HG03060 (cell line): ENCODE measurements at regions not wholly inside any gene's neighbourhood (a gene's known extent, or its start where the extent isn't known, plus 50 kb on each side); places are given as distances from the start of the nearest gene placed in this dataset.
"Not testable (repeated sequence)": the region's sequence is repeated elsewhere in the genome, so short reads cannot be mapped to it uniquely, and the experiment has no call there.

Source experiments
- ATAC-seq: cut with Tn5 transposase; IDR thresholded peaks from one replicate; pipeline ENCODE4 v1.9.1; 2021; ENCODE audit warnings: low read depth, moderate number of reproducible peaks; ENCODE audit not compliant: unreplicated experiment

DNA sequence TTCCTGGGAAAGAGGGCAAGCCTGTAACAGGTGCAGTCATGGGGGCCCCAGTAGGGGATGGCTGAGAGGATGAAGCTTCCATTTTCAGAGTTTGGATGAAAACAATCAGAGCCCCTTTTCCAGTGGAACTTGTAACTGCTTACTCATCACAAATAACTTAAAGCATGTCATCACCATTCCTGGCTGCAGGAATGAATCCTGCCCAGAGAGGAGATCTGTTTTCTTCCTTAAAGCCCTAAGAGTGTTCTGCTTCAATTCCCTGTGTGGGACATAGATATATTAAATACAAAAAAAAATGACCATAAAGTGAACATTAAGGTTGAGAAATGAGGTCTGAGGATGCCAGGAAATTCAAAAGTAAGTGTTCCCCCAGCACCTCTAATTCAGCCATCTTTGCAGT lies 183.4 kb upstream of the MEIS1 start:
- no peak for ATAC-seq

DNA sequence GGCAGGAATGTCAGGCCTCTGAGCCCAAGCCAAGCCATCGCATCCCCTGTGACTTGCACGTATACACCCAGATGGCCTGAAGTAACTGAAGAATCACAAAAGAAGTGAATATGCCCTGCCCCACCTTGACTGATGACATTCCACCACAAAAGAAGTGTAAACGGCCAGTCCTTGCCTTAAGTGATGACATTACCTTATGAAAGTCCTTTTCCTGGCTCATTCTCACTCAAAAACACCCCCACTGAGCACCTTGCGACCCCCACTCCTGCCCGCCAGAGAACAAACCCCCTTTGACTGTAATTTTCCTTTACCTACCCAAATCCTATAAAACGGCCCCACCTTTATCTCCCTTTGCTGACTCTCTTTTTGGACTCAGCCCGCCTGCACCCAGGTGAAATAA lies 185.8 kb upstream of the MEIS1 start:
- not testable (repeated sequence) for ATAC-seq

DNA sequence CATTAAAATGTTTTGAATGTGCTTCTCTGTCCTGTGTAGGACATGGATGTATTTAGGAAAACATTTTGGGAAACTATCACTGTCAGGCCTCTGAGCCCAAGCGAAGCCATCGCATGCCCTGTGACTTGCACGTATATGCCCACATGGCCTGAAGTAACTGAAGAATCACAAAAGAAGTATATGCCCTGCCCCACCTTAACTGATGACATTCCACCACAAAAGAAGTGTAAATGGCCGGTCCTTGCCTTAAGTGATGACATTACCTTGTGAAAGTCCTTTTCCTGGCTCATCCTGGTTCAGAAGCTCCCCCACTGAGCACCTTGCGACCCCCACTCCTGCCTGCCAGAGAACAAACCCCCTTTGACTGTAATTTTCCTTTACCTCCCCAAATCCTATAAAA lies 191.1 kb upstream of the MEIS1 start:
- not testable (repeated sequence) for ATAC-seq

DNA sequence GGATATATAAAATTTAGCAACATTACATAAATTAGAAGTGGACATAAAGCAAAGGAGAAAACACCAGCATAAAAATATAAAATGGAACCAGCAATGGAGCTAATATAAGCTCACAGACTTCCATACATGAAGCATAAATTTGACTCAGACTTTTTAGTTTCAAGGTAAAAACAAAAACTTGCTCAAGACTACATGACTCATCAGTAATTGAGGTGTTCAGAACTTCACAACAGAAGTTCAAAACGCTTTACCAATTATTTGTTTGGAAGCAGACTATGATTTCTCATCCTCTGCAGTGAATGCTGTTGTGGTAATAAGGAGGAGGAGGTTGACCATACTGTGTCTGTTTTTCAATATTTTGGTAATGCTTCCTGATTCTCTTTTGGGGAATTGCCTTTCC lies 192.0 kb upstream of the MEIS1 start:
- not testable (repeated sequence) for ATAC-seq

DNA sequence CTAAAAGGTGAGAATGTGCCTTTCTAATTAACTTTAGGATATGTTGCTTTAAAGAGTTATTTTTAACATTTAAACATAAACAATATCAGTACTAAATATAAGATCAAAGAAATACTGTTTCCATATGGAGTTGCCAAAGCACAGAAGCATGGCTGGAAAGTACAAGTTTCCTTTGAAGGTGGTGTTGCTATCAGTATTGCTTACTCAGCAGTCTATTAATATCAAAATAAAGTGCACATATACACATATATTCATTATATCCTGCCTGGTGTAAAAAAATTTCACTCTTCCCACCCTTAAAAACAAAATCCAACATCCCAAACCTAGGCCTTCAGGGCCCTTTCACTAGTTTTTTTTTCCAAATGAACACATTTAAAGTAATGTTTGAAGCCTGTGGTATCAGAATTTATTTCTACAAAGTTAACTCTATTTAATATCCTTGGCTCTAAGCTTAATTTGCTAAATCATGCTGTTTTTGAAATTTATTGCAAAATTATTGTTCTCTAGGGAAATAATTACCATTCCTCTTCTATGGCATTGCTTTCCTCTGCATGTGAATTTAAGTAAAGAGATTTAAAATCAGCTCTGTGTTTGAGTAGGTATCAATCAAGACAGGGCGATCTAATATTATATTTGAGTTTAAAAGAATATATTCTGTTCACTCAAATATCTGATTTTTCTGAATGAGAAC lies 192.7 kb upstream of the MEIS1 start:
- ATAC-seq = no peak

DNA sequence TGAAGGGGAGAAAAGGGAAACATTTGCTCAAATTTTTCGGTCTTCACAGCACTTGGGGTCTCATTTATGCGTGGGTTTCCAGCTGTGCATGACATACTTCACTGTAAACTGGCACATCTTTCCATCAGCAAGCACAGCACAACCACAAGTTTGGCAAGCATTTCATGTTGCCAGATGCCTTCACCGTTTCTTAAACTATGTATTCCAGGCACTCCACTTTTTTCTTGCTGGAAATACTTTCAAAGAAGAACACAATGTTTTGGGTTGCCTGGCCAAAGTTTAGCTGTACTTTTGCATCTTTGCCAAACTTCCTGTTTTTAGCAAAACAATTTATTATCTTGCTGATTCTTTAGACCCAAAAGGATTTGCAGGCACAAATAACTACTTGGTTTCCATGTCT lies 194.6 kb upstream of the MEIS1 start:
- no peak for ATAC-seq

DNA sequence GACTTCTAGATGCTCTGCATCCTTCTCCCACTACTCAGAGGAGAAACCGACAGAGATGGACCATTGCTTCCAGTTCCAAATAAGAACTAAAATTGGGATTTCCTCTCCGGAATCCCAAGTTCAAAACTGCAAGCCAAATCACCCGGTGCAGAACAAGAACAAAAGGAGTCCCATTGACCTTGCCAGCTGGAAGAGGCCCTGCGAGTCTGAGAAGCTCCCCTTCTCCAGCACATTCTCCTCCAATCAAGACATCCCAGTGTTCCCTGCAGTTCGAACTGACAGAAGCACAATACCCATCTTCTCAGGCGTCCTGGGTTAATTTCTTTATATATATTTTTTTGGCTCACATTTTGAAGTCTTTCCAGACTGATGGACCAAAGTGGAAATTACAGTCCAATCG lies 195.3 kb upstream of the MEIS1 start:
- no peak for ATAC-seq

DNA sequence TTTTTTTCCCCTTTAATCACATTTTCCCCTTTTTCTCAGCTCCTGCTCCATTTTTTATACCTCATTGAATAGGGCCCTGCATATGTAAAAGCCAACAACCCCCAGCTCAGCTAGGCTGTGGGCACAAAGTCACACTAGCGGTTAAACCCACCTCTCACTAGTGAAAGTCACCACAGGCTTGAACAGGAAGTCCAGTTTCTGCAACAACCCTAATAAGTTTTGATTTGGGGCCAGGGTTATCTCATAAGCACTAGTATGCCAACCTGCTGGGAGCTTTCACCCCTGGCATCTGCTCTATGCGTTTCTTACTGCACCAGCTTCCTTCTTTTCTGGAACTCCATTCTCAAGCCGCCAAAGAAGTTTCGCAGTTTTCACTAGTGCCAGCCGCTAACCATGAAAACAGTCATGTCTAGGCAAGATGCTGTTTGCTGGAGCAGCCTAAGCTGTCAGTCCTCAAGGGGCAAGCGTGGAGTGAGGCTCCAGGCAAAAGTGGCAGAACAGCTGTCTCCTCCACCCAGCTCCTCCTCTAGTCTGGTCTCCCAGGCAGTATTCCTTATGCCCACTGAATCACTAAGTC lies 197.0 kb upstream of the MEIS1 start:
- ATAC-seq = no peak

DNA sequence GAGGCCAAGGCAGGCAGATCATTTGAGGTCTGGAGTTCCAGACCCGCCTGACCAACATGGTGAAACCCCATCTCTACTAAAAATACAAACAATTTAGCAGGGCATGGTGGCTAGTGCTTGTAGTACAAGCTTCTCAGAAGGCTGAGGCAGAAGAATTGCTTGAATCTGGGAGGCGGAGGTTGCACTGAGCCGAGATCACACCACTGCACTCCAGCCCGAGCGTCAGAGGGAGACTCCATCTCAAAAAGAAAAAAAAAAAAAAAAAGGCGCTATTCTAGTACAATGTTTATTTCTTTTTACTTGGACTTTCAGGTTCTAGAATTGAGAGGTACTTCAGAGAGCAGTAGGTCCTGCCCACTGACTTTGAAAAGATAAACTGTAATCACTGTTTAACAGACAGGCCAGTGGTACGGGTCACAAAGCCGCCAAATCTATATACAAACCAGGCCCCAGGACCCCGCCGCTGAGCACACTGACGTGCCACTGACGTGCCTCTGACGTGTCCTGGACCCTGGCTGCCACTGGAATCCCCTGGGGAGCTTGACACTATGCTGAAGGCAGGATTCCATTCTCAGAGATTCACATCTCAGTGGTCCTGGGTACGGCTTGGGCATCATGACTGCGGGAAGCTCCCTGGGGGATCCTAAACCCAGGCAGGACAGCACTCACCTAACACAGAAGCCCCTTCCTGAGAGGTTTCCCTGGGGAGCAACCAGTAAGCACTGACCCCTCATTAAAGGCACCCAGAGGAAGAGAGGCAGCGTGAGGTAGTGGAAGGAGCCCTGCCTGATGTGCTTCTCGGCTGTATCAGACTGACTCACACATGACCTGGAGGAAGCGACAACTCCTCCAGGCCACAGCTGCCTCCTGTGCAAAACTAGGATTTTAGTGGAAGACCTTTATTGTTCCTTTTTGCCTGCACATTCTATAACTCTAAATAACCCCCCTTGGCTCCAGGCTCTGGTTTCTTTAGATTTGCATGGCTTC lies 197.8 kb upstream of the MEIS1 start:
- no peak for ATAC-seq

DNA sequence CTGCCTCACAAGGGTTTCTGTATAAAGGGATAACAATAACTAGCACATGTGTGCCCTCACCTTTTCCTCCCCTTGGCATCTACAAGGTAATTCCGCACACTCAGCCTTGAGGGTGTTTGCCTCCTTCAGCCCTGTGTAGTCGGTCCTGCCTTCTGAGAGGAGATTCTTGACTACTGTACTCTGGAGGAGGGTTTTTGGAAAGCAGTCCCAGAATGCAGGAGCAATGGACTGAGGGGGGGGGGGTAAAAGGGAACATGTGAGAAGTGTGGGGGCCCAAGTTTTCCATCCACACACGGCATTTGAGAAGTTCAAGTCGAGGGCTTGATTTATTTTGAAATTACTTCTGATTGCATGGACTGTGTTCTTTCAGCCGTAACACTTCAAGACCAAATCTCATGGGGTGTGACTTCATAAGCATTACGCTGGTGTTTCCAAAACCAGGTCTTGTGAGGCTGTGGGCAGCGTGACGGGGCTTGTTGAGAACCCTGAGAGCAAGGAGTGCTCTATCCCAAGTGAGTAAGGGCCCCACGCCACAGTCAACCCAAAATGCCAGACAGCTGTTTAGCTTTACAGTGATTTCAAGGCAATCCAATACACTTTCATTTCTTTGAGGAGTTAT lies 198.7 kb upstream of the MEIS1 start:
- no peak for ATAC-seq

DNA sequence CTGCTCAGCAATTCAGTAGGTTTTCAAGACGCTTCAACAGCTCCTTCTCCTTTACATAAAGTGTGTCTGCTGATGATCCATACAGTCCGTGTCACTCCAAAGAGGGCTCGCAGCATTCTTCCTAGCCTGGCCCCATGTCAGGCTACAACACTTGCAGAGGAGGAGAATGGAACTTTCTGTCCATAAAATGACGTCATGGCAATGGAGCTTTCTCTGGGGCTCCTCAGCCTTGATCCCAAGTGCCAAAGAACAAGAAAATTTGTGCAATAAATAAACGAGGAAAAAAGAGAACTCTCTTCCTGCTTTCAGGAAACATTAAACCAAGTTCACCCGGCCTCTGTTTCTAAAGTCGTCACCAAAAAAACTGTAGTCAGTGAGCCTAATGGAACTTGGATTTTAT lies 199.5 kb upstream of the MEIS1 start:
- ATAC-seq = no peak

DNA sequence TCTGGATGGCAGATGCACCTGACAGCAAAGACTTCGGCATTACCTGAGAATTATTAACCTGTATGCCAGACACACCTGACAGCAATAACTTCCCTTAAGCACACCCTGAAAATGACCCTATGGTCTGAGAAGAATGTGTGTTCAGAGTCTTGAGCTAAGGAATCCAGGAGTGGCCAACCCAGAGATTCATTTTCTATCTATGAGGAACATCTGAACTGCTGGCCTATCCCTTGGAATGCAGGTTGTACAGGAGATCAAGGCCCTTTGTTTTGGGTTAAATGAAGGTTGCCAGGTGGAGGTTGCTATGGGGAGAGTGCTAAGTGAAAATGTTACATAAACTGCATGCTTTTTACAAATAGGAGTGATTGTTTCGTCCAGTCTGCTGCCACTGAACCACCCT lies 200.9 kb upstream of the MEIS1 start:
- no peak for ATAC-seq

DNA sequence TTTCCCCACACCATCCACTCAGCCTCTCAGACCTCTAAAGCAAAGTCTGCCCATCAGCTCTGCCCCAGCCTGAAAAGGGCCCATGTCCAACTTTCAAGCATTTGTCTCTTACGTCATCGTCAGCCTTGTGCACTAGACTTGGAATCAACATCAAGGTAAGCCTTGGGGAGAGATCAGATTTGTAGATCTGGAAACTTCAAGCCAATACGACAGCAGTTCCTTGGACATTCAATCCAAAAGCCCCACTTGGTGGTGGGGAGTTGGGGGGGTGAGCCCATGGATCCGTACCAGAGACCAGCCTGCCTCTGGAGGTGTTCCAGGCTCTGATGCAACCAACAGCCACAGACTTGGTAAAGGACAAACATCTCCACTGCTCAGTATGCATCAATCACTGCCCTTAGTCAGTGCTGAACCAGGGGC lies 206.8 kb upstream of the MEIS1 start:
- no peak for ATAC-seq

DNA sequence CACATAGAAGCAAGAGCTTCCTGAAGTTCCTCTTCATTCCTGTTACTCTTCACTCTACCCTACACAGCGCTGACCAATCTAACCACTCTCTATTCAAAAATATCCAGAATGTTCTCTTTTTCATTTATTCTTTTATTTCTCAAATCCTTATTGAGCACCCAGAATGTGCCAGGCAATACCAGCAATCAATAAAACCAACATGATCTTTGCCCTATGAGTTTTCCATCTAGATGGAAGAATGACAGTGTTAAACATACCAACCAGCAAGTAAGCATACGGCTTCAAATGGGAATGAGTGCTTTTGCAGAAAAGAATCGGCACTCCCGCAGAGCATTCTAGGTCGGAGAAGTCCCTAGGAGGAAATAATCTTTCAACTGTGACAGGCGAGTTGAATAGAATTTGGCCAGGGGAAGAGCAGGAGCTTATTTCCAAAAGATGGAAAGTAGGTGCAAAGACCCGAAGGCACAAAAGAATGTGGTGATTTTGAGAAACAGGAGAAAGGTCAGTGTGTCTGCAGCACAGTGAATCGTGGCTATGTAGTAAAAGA lies 217.8 kb upstream of the MEIS1 start:
- no peak for ATAC-seq

DNA sequence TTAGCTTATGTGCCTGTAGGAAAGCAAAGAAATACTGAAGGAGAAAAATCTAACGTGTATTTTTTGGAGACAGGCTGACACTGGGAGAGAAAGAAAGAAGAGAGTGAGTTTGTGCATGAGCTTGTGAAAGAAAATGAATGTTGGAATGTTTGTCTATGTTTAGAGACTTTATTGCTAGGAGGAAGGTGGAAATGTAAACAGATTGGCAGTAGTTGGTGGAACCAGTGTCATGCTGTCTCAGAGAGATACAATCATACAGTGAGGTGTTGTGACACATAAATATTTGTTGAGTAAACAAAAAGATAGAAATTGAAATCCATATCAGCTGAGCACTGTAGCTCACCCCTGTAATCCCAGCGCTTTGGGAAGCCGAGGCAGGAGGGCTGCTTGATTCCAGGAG lies 222.2 kb upstream of the MEIS1 start:
- ATAC-seq = no peak

DNA sequence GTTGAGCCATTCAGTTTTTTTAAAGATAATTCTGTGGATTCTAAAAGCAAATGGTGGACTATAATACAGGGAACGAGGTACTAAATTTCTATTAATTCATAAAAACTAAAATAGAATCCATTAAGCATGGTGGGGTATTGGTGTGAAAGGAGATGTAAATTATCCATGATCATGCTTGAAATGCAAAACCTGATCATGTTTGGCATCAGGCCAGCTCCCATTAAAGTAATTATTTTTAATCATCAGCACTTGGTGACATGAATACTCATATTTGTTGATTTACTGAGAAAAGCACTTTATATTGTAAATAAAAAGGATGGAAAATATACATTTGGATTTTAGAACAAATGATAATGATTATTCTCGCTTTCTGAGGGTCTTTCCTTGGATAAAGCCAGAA lies 232.3 kb upstream of the MEIS1 start:
- no peak for ATAC-seq

DNA sequence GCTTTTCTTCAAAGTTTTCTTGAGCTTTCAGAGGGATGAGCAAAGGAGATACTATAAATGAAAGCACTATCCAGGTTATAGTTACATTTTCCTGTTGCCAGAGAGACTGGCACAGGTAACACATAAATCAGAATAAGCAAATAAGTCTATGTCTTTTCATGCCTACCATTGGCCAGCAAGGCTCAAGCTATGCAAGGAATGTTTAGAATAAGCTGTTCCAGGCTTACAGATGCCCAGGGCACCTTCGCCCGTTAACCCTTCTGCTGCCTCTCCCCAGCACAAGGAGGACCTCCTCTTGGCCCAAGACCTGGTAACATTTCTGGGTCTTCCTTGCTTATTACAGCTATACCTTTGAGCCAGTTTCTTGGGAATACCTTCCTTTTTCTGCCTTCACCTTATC lies 233.7 kb upstream of the MEIS1 start:
- no peak for ATAC-seq

DNA sequence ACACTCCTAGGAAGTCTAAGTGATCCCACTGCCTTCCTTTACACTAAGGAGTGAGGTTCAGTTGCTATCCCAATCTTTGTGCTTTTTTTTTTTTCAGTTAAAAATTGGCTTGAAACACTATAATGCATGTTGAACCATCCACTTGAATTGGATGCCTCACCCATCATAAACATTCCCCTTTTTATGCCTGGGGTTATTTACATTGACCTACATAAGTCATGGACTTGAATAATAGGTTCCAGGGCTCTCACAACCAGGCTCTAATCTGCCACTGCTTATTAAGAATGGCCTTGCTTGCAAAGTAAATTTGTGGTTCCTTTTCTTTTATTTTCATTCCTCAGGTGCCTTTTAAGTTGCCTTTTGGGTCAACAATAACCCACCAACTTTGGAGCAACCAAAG lies 236.1 kb upstream of the MEIS1 start:
- ATAC-seq = no peak

DNA sequence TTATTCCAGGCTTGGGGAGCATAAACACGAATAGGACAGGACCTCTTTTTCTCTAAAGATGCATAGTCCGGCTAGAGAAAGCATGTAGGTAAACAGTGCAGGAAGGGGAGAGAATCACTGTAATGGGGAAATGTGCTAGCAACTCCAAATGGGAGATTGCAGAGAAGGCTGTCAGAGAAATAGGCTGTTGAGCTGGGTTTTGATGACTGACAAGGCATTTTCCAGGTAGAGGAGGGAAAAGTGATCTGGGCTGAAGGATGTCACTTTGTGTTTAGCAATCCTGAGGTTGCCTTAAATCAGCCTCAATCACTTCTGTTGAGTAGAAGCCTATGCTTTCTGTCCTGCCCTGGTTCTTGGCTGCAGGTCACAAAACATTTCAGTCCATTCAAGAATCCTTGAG lies 242.0 kb upstream of the MEIS1 start:
- ATAC-seq = no peak

DNA sequence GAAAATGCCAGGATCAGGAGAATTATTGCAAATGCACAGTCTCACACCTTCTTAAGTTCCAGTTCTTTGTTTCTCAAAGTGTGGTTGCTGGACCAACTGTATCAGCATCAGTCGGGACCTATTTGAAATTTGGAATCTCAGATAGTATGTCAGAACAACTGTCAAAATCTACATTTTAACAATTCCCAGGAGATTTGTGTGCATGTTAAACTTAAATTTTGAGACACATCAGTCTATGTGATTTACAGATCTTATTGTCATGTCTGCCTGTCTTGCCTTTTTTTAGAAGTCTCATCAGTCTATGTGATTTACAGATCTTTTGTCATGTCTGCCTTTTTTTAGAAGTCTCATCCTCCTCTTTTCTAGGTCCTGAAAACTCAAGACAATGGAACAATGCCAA lies 243.6 kb upstream of the MEIS1 start:
- ATAC-seq = no peak

DNA sequence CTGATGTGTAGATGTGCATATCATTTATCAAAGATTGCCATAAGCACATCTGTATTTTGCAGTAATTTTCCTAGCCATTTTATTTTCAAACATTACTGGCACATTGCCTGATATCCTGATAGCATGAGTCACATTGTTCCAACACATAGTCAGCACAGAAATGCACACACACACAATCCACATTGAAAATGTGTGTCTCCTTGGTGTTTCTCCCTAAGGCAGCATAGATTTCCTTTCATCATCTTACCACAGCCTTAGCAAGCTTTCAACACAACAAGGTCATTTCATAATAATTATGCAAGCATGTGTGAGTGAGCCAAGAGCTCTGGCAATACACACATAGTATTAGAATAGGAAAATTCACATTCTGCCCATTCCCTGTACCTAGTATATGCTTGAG lies 245.4 kb upstream of the MEIS1 start:
- no peak for ATAC-seq
